CD14-positive monocyte (primary cell): ENCODE measurements at regions not wholly inside any gene's neighbourhood (a gene's known extent, or its start where the extent isn't known, plus 50 kb on each side); places are given as distances from the start of the nearest gene placed in this dataset.

Experiments used
- DNase-seq, 3 donors: peaks; one replicate each; pipeline ENCODE4 v3.0.0-alpha.2; 2011 to 2022
- H2AFZ ChIP-seq: 2 replicates; pipeline ENCODE4 v1.6.0; 2012; ENCODE audit warnings: mild to moderate bottlenecking, low read depth, low read length, inconsistent platforms; ENCODE audit not compliant: insufficient read depth, poor library complexity, severe bottlenecking
- H3K27ac ChIP-seq, 2 donors: 1 replicate in 1 of 2; 2 replicates in 1 of 2; pipeline ENCODE4 v1.5.1; 2012 to 2013; ENCODE audit warnings: low read length in 2 of 2, control low read depth in 1 of 2, inconsistent platforms in 1 of 2, low read depth in 1 of 2, mild to moderate bottlenecking in 1 of 2
- H3K27me3 ChIP-seq, 2 donors: one replicate each; pipeline versions ENCODE4 v1.6.0 to v1.6.1; 2011 to 2013; ENCODE audit warnings: low read length in 2 of 2; ENCODE audit not compliant: control insufficient read depth in 2 of 2, insufficient read depth in 2 of 2
- H3K36me3 ChIP-seq, 2 donors: replicated peaks in 1 of 2; 1 replicate in 1 of 2; 2 replicates in 1 of 2; pipeline versions ENCODE4 v1.5.1 to v1.6.1; 2012 to 2013; ENCODE audit warnings: low read length in 2 of 2, control low read depth in 1 of 2, inconsistent platforms in 1 of 2, mild to moderate bottlenecking in 1 of 2; ENCODE audit not compliant: insufficient read depth in 2 of 2, control insufficient read depth in 1 of 2
- H3K4me1 ChIP-seq, 2 donors: 1 replicate in 1 of 2; 2 replicates in 1 of 2; pipeline versions ENCODE4 v1.5.1 to v1.6.1; 2012 to 2013; ENCODE audit warnings: low read length in 2 of 2, control low read depth in 1 of 2, inconsistent platforms in 1 of 2, mild to moderate bottlenecking in 1 of 2, moderate library complexity in 1 of 2; ENCODE audit not compliant: insufficient read depth in 2 of 2, control insufficient read depth in 1 of 2
- H3K4me2 ChIP-seq: replicated peaks from 2 replicates; pipeline ENCODE3; 2012; ENCODE audit warnings: low read length, moderate library complexity, mild to moderate bottlenecking; ENCODE audit not compliant: poor library complexity, severe bottlenecking; ENCODE audit errors: extremely low read depth
- H3K4me3 ChIP-seq, 3 experiments: fragments of 200-600 bp in 1 of 3; sonication (generic) in 1 of 3; replicated peaks in 1 of 3; 1 replicate in 2 of 3; 2 replicates in 1 of 3; pipeline ENCODE4 v1.5.1; 2011 to 2013; ENCODE audit warnings: low read length in 3 of 3, mild to moderate bottlenecking in 3 of 3, control low read depth in 2 of 3, low read depth in 2 of 3, inconsistent platforms in 1 of 3, moderate library complexity in 1 of 3
- H3K79me2 ChIP-seq: 2 replicates; pipeline ENCODE4 v1.6.0; 2012; ENCODE audit warnings: mild to moderate bottlenecking, control low read depth, inconsistent platforms, low read length, moderate library complexity; ENCODE audit not compliant: insufficient read depth
- H3K9ac ChIP-seq: 2 replicates; pipeline ENCODE4 v1.6.0; 2017; ENCODE audit warnings: low read length, mild to moderate bottlenecking; ENCODE audit not compliant: insufficient read depth, poor library complexity, severe bottlenecking
- H3K9me3 ChIP-seq, 2 donors: replicated peaks in 1 of 2; 1 replicate in 1 of 2; 2 replicates in 1 of 2; pipeline versions ENCODE4 v1.5.1 to v1.6.1; 2012 to 2013; ENCODE audit warnings: low read length in 2 of 2, control low read depth in 1 of 2; ENCODE audit not compliant: control insufficient read depth in 1 of 2, insufficient read depth in 1 of 2
- H4K20me1 ChIP-seq: 2 replicates; pipeline ENCODE4 v1.6.0; 2012; ENCODE audit warnings: mild to moderate bottlenecking, low read length, control low read depth, moderate library complexity; ENCODE audit not compliant: insufficient read depth
- H3K27ac Mint-ChIP-seq, 7 donors: one replicate each; pipeline ENCODE4 v1.8.0; 2020; ENCODE audit warnings: mild to moderate bottlenecking in 7 of 7, mixed read lengths in 7 of 7, moderate library complexity in 6 of 7, inconsistent platforms in 2 of 7
- H3K27me3 Mint-ChIP-seq, 3 donors: one replicate each; pipeline ENCODE4 v1.8.0; 2021 to 2022; ENCODE audit warnings: low read depth in 3 of 3, mild to moderate bottlenecking in 3 of 3, mixed read lengths in 3 of 3, moderate library complexity in 3 of 3, inconsistent platforms in 1 of 3
- H3K36me3 Mint-ChIP-seq, 2 donors: one replicate each; pipeline ENCODE4 v1.8.0; 2020; ENCODE audit warnings: mixed read lengths in 2 of 2, inconsistent platforms in 1 of 2, mild to moderate bottlenecking in 1 of 2
- H3K4me1 Mint-ChIP-seq: one replicate; pipeline ENCODE4 v1.8.0; 2020; ENCODE audit warnings: mild to moderate bottlenecking, mixed read lengths
- H3K4me3 Mint-ChIP-seq, 2 donors: one replicate each; pipeline ENCODE4 v1.8.0; 2020; ENCODE audit warnings: mild to moderate bottlenecking in 2 of 2, mixed read lengths in 2 of 2, moderate library complexity in 1 of 2
- H3K9me3 Mint-ChIP-seq, 7 donors: one replicate each; pipeline ENCODE4 v1.8.0; 2020 to 2022; ENCODE audit warnings: mixed read lengths in 7 of 7, mild to moderate bottlenecking in 6 of 7, moderate library complexity in 6 of 7, inconsistent platforms in 2 of 7
- WGBS: methylation state at CpG from one replicate; pipeline ENCODE4 v1.1.5; 2013; ENCODE audit warnings: missing lambda C conversion rate; ENCODE audit not compliant: insufficient coverage; 5-methylcytosine and 5-hydroxymethylcytosine counted together
- intact Hi-C, 2 donors: fragments of 100-400 bp; cut with micrococcal nuclease; formaldehyde crosslinking; loops; one replicate each; pipeline versions ENCODE4 v1.15.0 to v1.15.1; 2023
- TF ChIP-seq, protein P1 (sequence below): fragments of 200-600 bp; IDR thresholded peaks from one replicate; pipeline ENCODE4 v1.8.0; 2022; ENCODE audit warnings: antibody characterized with exemption, mild to moderate bottlenecking

DNA sequence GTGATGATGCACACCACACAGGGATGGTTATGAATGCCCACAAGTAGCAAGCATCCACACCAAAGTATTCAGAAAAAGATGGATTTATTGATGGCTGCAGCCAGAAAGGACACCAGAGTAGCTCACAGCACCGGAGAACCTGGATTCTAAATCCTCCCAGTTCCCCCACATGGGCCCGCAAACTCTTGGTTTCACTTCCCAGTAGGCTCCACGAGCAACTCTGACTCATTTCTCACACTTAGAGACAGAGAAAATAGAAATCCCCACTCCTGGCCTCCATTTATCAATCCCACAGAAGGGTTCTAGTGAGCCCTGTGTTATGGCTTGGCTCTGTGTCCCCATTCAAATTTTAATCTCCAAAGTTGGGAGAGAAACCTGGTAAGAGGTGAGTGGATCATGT lies 426.7 kb upstream of the MYT1L start:
- WGBS, result 11% methylated on average over 2 of the region's 3 CpGs
- H3K27me3 Mint-ChIP-seq, result peaks cover 1 to 4% (median 1%) of the 10 kb centered on the region in 3 donors
- H3K27ac Mint-ChIP-seq, result peak overlapping the region in 2 of 7 donors; percentile 12 to 47

DNA sequence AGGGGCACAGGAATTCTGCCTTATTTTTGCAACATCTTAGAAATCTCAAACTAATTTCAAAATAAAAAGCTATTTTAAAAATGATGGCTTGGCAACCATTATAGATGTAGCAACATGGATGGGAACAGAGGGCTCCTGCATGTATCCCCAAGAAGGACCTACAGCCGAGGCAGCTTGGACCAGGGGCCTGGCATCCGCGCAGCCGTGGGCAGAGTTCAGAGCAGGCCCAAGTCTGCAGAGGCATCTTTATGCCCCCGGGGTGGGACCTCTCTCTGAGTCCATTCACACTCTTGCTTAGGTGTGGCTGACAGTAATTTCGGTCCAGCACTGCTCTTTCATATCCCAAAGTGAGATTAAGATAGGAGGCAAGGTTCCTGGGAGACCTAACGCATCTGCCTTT lies 425.8 kb upstream of the MYT1L start:
- TF ChIP-seq, protein P1, sequence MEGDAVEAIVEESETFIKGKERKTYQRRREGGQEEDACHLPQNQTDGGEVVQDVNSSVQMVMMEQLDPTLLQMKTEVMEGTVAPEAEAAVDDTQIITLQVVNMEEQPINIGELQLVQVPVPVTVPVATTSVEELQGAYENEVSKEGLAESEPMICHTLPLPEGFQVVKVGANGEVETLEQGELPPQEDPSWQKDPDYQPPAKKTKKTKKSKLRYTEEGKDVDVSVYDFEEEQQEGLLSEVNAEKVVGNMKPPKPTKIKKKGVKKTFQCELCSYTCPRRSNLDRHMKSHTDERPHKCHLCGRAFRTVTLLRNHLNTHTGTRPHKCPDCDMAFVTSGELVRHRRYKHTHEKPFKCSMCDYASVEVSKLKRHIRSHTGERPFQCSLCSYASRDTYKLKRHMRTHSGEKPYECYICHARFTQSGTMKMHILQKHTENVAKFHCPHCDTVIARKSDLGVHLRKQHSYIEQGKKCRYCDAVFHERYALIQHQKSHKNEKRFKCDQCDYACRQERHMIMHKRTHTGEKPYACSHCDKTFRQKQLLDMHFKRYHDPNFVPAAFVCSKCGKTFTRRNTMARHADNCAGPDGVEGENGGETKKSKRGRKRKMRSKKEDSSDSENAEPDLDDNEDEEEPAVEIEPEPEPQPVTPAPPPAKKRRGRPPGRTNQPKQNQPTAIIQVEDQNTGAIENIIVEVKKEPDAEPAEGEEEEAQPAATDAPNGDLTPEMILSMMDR, result no peak
- H3K9me3 Mint-ChIP-seq, result peaks cover 3 to 37% (median 29%) of the 10 kb centered on the region in 7 donors
- H4K20me1 ChIP-seq, result no peaks in the 10 kb centered on the region
- H2AFZ ChIP-seq, result no peak overlapping the region
- H3K4me1 Mint-ChIP-seq, result peaks cover 12% of the 10 kb centered on the region
- peaks cover 7 to 11% of the 10 kb centered on the region in 2 donors for H3K4me1 ChIP-seq
- H3K36me3 ChIP-seq, result no peaks in the 10 kb centered on the region
- H3K9ac ChIP-seq, result no peak overlapping the region
- peaks cover 1 to 4% (median 2%) of the 10 kb centered on the region in 3 donors for H3K27me3 Mint-ChIP-seq
- H3K9me3 ChIP-seq, result peaks cover 9 to 29% of the 10 kb centered on the region in 2 donors
- no peak overlapping the region for H3K4me2 ChIP-seq
- H3K27me3 ChIP-seq, result no peaks in the 10 kb centered on the region
- no peak overlapping the region for H3K27ac ChIP-seq
- no peaks in the 10 kb centered on the region for H3K36me3 Mint-ChIP-seq
- intact Hi-C loops, result no loop called here
- H3K27ac Mint-ChIP-seq, result no peak overlapping the region
- WGBS, result 100% methylated on average over 4 of the region's 7 CpGs
- H3K4me3 ChIP-seq, result no peak overlapping the region
- H3K79me2 ChIP-seq, result no peaks in the 10 kb centered on the region
- DNase-seq, result no peak
- H3K4me3 Mint-ChIP-seq, result no peak overlapping the region

More for the DNA sequence above, 426.7 kb upstream of the MYT1L start:
- no peaks in the 10 kb centered on the region for H4K20me1 ChIP-seq
- no peak overlapping the region for H3K4me3 ChIP-seq
- H3K4me1 Mint-ChIP-seq, result peaks cover 12% of the 10 kb centered on the region
- peaks cover 3 to 35% (median 23%) of the 10 kb centered on the region in 7 donors for H3K9me3 Mint-ChIP-seq
- no peak overlapping the region for H3K27ac ChIP-seq
- no peaks in the 10 kb centered on the region for H3K36me3 ChIP-seq
- H3K9me3 ChIP-seq, result peaks cover 9 to 24% of the 10 kb centered on the region in 2 donors
- peak; percentile 6 to 49 (median 47) for DNase-seq
- peaks cover 7 to 11% of the 10 kb centered on the region in 2 donors for H3K4me1 ChIP-seq
- intact Hi-C loops, result no loop called here
- H3K27me3 ChIP-seq, result no peaks in the 10 kb centered on the region
- no peaks in the 10 kb centered on the region for H3K79me2 ChIP-seq
- no peaks in the 10 kb centered on the region for H3K36me3 Mint-ChIP-seq
- no peak overlapping the region for H3K4me2 ChIP-seq
- TF ChIP-seq, protein P1, result no peak
- H2AFZ ChIP-seq, result no peak overlapping the region
- peak overlapping the region in 1 of 2 donors; percentile 8 for H3K4me3 Mint-ChIP-seq
- H3K9ac ChIP-seq, result no peak overlapping the region
